Large intestine (tissue), 3 donors: ENCODE measurements at regions not wholly inside any gene's neighbourhood (a gene's known extent, or its start where the extent isn't known, plus 50 kb on each side); places are given as distances from the start of the nearest gene placed in this dataset.

Experiments used
- DNase-seq, 2 donors: peaks; one replicate each; pipeline versions ENCODE4 v3.0.0 to v3.0.0-alpha.2; 2013
- H3K27ac ChIP-seq: one replicate; pipeline ENCODE4 v1.5.1; 2013; ENCODE audit warnings: low read length
- H3K27me3 ChIP-seq: 2 replicates; pipeline ENCODE4 v1.6.1; 2013; ENCODE audit warnings: low read length; ENCODE audit not compliant: control insufficient read depth, insufficient read depth
- H3K36me3 ChIP-seq: 2 replicates; pipeline ENCODE4 v1.6.1; 2013; ENCODE audit warnings: low read length; ENCODE audit not compliant: control insufficient read depth, insufficient read depth
- H3K4me1 ChIP-seq: one replicate; pipeline ENCODE4 v1.6.1; 2013; ENCODE audit warnings: low read length; ENCODE audit not compliant: control insufficient read depth, insufficient read depth
- H3K4me3 ChIP-seq: one replicate; pipeline ENCODE4 v1.5.1; 2013; ENCODE audit warnings: low read length
- H3K9me3 ChIP-seq: one replicate; pipeline ENCODE4 v1.6.1; 2013; ENCODE audit warnings: mild to moderate bottlenecking, low read depth, low read length, moderate library complexity; ENCODE audit not compliant: control insufficient read depth
- WGBS: methylation state at CpG from one replicate; pipeline ENCODE4 v1.1.5; 2013; ENCODE audit warnings: low lambda C conversion rate; ENCODE audit not compliant: insufficient coverage; 5-methylcytosine and 5-hydroxymethylcytosine counted together

DNA sequence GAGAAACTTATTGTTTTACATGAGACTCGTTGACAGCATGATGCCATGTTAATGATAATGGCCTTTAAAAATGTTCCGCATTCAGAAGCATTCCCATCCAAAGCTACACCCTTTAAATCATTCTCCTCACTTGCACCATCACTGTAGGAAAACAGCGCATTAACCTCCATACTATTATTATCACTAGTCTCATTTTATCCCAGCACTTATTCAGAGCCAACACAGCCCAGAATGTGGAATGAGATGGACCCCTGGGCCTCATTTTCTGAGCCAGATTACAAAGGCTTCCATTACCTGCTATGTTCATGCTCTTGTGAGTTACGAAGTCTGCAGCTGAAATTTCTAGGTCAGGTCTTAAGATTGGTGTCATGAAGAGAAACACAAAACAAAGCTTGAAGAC is 159.4 kb downstream of the HS3ST3A1 start:
- WGBS: 100% methylated on average over 3 of the region's 4 CpGs
- no peak overlapping the region for H3K27ac ChIP-seq
- DNase-seq: no peak
- no peaks in the 10 kb centered on the region for H3K9me3 ChIP-seq
- H3K36me3 ChIP-seq: no peaks in the 10 kb centered on the region
- no peak overlapping the region for H3K4me3 ChIP-seq
- H3K4me1 ChIP-seq: peaks cover 11% of the 10 kb centered on the region
- no peaks in the 10 kb centered on the region for H3K27me3 ChIP-seq

DNA sequence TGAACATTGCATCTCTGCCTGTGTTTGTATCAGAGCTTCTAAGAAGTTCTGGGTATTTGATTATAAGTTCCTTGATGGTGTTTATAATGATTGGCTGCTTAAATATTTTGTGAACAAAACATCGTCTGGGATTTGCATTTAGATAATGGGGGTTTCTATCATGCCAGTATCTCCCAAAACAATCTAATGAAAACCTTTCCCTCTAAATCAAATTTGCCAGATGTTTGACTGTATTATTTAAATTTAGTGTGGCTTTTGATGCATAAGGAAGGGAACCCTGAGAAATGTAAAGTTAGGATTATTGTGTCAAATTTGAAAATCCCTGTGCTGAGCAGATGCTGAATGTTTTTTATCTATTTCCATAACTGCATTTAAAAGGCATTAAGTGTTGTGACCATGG is 159.9 kb downstream of the HS3ST3A1 start:
- DNase-seq: no peak
- no peaks in the 10 kb centered on the region for H3K9me3 ChIP-seq
- no peak overlapping the region for H3K27ac ChIP-seq
- H3K4me3 ChIP-seq: no peak overlapping the region
- no CpG with 5 or more reads among the region's 1 CpG for WGBS
- H3K27me3 ChIP-seq: no peaks in the 10 kb centered on the region
- H3K4me1 ChIP-seq: peaks cover 13% of the 10 kb centered on the region
- H3K36me3 ChIP-seq: no peaks in the 10 kb centered on the region

DNA sequence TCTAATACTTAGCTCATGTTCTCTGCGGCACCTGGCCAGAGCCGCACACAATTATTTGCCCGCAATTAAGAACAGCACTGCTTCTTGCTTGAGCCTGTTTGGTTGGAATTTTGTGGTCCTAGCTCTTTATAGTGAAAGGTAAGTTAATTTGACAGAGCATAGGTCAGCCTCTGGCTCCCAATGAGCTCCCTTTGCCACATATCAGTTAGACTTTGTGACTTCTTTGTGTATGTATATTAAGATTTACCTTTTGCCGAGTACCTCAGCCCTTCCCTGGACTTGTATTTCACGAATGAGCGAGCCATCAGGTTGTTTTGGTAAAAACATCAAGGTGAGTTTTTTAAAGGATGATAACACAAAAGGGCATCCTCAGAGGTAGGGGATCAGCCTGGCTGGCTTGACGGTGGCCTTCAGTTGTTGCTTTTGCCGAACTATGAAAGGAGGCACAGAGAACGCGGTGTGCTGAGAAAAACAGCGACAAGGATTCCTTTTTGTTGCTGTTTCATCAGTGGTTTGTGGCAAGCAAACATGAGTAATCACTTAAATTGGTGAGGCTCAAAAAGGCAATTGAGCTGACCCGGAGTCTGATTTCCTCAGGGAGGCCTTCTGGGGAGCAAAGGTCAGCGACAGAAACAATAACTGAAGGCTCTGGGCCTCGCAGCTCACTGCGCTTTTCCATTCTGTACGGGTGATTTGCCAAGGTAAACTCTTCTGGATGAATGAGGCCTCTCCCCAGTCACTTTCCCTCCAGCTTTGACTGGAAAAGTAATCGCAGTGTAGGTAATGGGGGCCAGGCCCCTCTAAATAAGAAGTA is 163.6 kb downstream of the HS3ST3A1 start:
- Histone ChIP-seq H3K4me3 (no peak overlapping the region), H3K27me3 (no peaks in the 10 kb centered on the region), H3K27ac (peak overlapping the region; percentile 36), H3K36me3 (no peaks in the 10 kb centered on the region), H3K4me1 (peaks cover 13% of the 10 kb centered on the region), H3K9me3 (no peaks in the 10 kb centered on the region)
- peak; percentile 78 to 86 for DNase-seq
- WGBS: 0% methylated on average over 2 of the region's 17 CpGs

DNA sequence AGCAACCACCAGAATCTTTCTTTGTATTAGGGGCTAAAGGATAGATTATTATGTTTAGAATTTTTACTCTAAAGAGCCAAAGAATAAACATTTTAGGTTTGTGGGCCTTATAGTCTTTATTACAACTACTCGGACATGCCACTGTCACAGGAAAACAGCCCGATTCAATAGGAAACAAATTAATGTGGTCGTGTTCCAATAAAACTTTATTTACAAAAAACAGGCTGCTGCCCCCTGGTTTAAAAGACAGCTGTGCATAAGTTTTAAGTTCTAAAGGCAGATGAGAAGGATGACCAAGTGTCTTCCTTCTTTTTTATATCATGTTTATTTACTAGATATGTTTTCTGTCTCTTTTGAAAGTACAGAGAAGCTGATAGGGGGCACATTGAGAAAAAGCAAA is 166.5 kb downstream of the HS3ST3A1 start:
- Histone ChIP-seq H3K4me3 (no peak overlapping the region), H3K9me3 (no peaks in the 10 kb centered on the region), H3K4me1 (peaks cover 13% of the 10 kb centered on the region), H3K27ac (no peak overlapping the region), H3K27me3 (no peaks in the 10 kb centered on the region), H3K36me3 (no peaks in the 10 kb centered on the region)
- WGBS: 80% methylated on average over 1 of the region's 3 CpGs
- DNase-seq: no peak

DNA sequence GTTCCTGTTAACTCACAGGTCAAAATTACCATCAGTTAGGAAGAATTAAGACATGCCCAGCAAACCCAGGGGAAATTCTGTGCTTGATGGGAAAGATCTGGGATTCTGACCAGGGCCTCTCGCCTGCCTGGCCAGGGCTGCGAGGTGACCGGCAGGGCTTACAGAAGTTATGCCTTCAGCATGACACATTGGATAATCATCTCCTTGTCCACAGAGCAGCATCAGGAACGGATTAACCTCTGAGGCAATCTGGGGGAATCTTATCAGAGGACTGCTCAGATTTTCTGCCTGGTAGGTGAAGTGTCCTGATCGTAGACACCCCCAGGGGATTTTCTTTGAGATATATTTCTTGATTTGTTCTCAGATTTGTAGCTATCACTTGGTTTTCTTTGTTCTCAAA is 172.5 kb downstream of the HS3ST3A1 start:
- H3K9me3 ChIP-seq: no peaks in the 10 kb centered on the region
- no peaks in the 10 kb centered on the region for H3K4me1 ChIP-seq
- H3K27me3 ChIP-seq: no peaks in the 10 kb centered on the region
- no peak overlapping the region for H3K27ac ChIP-seq
- H3K4me3 ChIP-seq: no peak overlapping the region
- DNase-seq: no peak
- 33% methylated on average over 2 of the region's 5 CpGs for WGBS
- no peaks in the 10 kb centered on the region for H3K36me3 ChIP-seq

DNA sequence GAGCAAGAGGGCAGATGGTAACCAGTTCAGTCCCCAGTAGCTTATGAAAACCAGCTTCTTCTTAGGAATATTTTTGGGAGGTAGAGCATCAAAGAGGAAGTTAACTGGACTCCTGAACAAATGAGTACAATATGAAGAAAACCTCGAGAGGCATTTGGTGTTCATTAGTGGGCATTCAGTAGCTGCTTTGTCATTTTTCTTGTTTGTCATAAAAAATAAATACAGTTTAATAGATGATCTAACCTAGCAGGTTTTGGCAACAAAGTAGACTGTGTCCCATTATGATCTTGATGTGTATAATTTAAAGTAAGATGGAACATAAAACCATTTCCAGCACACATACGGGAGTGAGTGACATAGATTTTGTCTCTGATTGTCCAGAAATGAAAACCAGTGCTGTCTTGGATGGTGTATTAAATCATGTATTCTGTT is 173.1 kb downstream of the HS3ST3A1 start:
- H3K4me3 ChIP-seq: no peak overlapping the region
- no peak for DNase-seq
- H3K9me3 ChIP-seq: no peaks in the 10 kb centered on the region
- 100% methylated on average over 1 of the region's 2 CpGs for WGBS
- no peaks in the 10 kb centered on the region for H3K36me3 ChIP-seq
- no peaks in the 10 kb centered on the region for H3K27me3 ChIP-seq
- H3K4me1 ChIP-seq: no peaks in the 10 kb centered on the region
- H3K27ac ChIP-seq: no peak overlapping the region

DNA sequence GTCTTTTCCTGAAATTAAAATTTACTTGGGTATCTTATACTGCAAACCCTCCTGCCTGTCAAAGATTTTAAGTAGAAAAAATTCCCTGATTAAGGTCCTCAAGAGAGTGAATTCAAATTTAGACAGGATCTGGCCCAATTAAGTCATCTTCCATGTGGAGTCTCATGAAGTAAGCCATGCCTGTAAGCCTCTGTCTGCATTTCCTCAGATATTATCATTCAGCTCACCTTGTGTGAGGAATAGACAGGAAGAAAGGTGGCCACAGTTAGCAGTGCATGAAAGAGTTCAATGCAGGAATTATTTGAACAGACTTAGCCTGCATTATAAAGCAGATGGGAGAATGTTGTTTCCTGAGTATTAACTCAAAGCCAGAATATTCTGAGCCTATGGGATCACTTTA is 174.7 kb downstream of the HS3ST3A1 start:
- Histone ChIP-seq H3K27ac (no peak overlapping the region), H3K4me1 (peaks cover 6% of the 10 kb centered on the region), H3K27me3 (no peaks in the 10 kb centered on the region), H3K9me3 (no peaks in the 10 kb centered on the region), H3K36me3 (no peaks in the 10 kb centered on the region), H3K4me3 (no peak overlapping the region)
- no peak for DNase-seq

DNA sequence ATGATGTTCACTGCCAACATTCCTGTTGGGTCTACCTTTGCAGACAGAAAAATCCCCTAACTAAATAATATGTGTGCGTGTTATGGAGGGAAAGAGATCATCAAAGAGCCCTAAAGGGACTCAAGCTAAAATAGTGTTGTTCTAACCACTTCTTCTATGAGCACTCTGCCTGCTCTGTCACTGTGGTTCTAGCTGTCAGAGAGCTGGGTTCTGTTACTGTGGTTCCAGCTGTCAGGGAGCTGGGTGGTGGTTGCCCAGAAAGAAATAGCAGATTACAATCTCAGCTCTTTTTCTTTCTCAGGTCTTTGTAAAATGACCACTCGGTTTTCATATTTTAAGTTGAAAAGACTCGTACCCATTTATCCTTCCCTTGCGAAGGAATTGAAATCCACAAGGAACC is 176.3 kb downstream of the HS3ST3A1 start:
- Histone ChIP-seq H3K4me1 (peaks cover 18% of the 10 kb centered on the region), H3K36me3 (no peaks in the 10 kb centered on the region), H3K9me3 (no peaks in the 10 kb centered on the region), H3K27ac (no peak overlapping the region), H3K27me3 (no peaks in the 10 kb centered on the region), H3K4me3 (no peak overlapping the region)
- no CpG with 5 or more reads among the region's 4 CpGs for WGBS
- no peak for DNase-seq

DNA sequence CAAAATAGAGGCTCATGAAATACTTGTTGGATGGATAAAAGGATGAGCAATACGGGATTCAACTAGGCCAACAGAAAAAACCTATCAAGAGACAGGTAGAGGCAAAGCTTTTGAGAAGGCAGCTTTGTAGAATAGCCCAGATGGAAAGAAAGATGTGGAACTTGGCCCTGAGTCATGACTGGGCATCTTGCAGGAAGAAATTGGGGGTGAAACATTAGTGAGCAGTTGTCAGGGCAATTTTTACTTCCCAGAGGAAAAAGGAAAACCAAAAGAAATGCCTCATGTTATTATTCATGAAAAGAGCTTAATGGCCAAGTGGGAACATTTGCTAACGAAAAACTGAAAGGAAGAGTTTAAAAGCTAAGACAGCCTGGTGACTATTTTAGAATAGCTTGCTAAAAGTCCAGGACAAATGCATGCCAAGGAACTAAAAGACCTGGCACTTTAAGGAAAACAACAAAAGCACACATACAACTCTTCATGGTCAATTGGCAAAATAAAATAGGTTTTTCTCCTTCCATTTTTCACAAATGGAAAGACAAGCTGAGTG is 180.1 kb downstream of the HS3ST3A1 start:
- Histone ChIP-seq H3K36me3 (no peaks in the 10 kb centered on the region), H3K9me3 (no peaks in the 10 kb centered on the region), H3K4me3 (no peak overlapping the region), H3K27me3 (no peaks in the 10 kb centered on the region), H3K4me1 (peaks cover 24% of the 10 kb centered on the region), H3K27ac (peak overlapping the region; percentile 59)
- no peak for DNase-seq
- 100% methylated on average over 1 of the region's 2 CpGs for WGBS

DNA sequence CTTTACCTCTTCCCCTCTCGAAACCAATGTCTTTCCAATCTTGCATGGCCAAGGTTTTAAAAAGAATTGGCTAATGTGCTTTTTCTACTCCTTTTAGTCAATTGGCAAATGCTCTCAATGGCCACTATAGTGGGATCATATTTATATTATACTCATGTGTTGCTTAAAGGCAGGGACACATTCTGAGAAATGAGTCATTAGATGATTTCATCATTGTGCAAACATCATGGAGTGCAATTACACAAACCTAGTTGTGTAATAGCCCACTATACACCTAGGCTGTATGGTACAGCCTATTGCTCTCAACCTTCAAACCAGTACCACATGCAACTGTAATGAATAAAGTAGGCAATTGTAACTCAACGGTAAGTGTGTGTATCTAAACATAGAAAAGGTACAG is 180.9 kb downstream of the HS3ST3A1 start:
- Histone ChIP-seq H3K36me3 (no peaks in the 10 kb centered on the region), H3K9me3 (no peaks in the 10 kb centered on the region), H3K27me3 (no peaks in the 10 kb centered on the region), H3K27ac (peak overlapping the region; percentile 96), H3K4me1 (peaks cover 30% of the 10 kb centered on the region), H3K4me3 (no peak overlapping the region)
- 100% methylated on average over 1 of the region's 2 CpGs for WGBS
- peak; percentile 81 to 93 for DNase-seq

DNA sequence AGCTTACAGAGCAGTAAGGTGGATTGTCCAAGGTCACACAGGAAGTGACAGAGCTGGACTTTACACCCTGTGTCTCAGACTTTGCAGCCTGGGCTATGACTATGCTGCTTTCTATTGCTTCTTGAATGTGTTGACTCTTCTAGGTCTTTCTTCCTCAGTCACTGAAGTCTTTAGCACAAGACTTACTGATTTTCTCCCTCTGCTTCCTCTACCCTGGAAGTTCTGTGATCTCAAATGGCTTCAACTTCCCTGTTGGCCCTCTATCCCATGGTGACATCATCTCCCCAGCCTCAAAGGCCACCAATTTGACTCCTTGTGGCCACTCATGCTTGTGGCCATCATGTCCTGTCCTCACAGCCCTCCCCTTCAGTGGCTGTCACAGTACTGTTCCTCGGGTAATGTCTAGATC is 181.3 kb downstream of the HS3ST3A1 start:
- peak; percentile 61 to 77 for DNase-seq
- no peaks in the 10 kb centered on the region for H3K9me3 ChIP-seq
- H3K4me3 ChIP-seq: no peak overlapping the region
- H3K27ac ChIP-seq: peak overlapping the region; percentile 96
- H3K4me1 ChIP-seq: peaks cover 34% of the 10 kb centered on the region
- no peaks in the 10 kb centered on the region for H3K36me3 ChIP-seq
- WGBS: 100% methylated on average over 1 of the region's 1 CpG
- H3K27me3 ChIP-seq: no peaks in the 10 kb centered on the region
